HCT116 (cell line): ENCODE measurements at regions not wholly inside any gene's neighbourhood (a gene's known extent, or its start where the extent isn't known, plus 50 kb on each side); places are given as distances from the start of the nearest gene placed in this dataset.

Source experiments
- POLR2A ChIP-seq: IDR thresholded peaks from 2 replicates; pipeline ENCODE4 v1.7.0; 2011; ENCODE audit warnings: borderline replicate concordance; ENCODE audit not compliant: insufficient read depth, insufficient read length; ENCODE audit errors: extremely low read depth
- TCF7L2 ChIP-seq: IDR thresholded peaks from 2 replicates; pipeline ENCODE4 v1.7.0; 2011; ENCODE audit warnings: borderline replicate concordance, inconsistent platforms; ENCODE audit not compliant: insufficient read depth, insufficient read length; ENCODE audit errors: extremely low read depth
- TF ChIP-seq, protein P1 (sequence below), 3 experiments: fragments of 200-600 bp in 1 of 3; sonication (generic) in 1 of 3; IDR thresholded peaks in 2 of 3; conservative IDR thresholded peaks in 1 of 3; 2 replicates each; pipeline ENCODE4 v1.5.1; 2012 to 2017; ENCODE audit warnings: low read depth in 2 of 3, low read length in 2 of 3, antibody characterized with exemption in 1 of 3, borderline replicate concordance in 1 of 3, control low read depth in 1 of 3, mild to moderate bottlenecking in 1 of 3, mixed read lengths in 1 of 3, mixed run types in 1 of 3, moderate library complexity in 1 of 3; ENCODE audit not compliant: insufficient read depth in 1 of 3

DNA sequence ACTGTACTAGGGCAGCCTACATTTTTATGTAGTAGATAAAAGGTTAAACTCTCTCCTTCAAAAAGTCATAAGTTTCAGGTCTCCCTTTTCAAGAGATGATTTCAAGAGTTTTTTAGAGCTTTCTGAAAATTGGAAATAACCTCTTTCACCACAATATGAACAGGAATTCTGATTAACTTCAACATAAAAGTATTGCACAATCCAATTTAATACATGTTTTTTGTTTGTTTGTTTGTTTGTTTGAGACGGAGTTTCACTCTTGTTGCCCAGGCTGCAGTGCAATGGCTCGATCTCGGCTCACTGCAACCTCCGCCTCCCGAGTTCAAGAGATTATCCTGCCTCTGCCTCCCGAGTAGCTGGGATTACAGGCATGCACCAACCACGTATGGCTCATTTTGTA lies 265.4 kb upstream of the DCAF8L1 start:
- TF ChIP-seq, protein P1, sequence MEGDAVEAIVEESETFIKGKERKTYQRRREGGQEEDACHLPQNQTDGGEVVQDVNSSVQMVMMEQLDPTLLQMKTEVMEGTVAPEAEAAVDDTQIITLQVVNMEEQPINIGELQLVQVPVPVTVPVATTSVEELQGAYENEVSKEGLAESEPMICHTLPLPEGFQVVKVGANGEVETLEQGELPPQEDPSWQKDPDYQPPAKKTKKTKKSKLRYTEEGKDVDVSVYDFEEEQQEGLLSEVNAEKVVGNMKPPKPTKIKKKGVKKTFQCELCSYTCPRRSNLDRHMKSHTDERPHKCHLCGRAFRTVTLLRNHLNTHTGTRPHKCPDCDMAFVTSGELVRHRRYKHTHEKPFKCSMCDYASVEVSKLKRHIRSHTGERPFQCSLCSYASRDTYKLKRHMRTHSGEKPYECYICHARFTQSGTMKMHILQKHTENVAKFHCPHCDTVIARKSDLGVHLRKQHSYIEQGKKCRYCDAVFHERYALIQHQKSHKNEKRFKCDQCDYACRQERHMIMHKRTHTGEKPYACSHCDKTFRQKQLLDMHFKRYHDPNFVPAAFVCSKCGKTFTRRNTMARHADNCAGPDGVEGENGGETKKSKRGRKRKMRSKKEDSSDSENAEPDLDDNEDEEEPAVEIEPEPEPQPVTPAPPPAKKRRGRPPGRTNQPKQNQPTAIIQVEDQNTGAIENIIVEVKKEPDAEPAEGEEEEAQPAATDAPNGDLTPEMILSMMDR (IDR thresholded peaks at IDR 0.05 in 2 of 3, conservative IDR thresholded peaks at IDR 0.05 in 1 of 3; ENCODE audit: borderline replicate concordance in 1 of 3, insufficient read depth in 1 of 3, low read depth in 2 of 3, low read length in 2 of 3), result no peak
- no peak for TF ChIP-seq TCF7L2
- no peak for TF ChIP-seq POLR2A
